DOHH2 (cell line): ENCODE measurements at regions not wholly inside any gene's neighbourhood (a gene's known extent, or its start where the extent isn't known, plus 50 kb on each side); places are given as distances from the start of the nearest gene placed in this dataset.

ENCODE experiments used
- EZH2phosphoT487 ChIP-seq: fragments of 200-600 bp; sonication (generic); IDR thresholded peaks from 2 replicates; pipeline ENCODE4 v1.6.1; 2017; ENCODE audit warnings: borderline replicate concordance, mild to moderate bottlenecking, antibody characterized with exemption, low read length, moderate library complexity, mixed read lengths
- TF ChIP-seq, protein P1 (sequence below): fragments of 200-600 bp; sonication (generic); IDR thresholded peaks from one replicate; pipeline ENCODE4 v1.5.1; 2014; ENCODE audit warnings: antibody characterized with exemption, mild to moderate bottlenecking, low read depth, low read length; ENCODE audit not compliant: poor library complexity, severe bottlenecking

DNA sequence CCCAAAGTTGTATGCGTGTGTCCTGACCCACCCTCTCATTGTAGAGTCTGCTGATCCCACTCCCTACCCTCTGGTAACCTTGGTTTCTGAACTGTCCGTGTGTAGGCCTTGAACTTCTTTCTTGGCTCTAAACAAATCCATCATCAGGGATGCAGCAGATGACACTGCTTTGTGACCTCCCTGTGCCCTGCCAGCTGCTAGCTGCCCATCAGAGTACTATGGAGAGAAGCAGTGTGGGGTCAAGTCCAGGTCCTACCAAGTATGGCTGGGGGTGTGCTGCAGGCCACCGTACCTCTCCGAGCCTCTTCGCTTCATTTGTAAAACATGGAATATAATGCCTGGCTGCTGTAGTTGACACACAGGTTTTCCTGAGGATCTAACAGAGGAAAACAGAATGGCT is 183.5 kb upstream of the RBPJ start:
- TF ChIP-seq, protein P1, sequence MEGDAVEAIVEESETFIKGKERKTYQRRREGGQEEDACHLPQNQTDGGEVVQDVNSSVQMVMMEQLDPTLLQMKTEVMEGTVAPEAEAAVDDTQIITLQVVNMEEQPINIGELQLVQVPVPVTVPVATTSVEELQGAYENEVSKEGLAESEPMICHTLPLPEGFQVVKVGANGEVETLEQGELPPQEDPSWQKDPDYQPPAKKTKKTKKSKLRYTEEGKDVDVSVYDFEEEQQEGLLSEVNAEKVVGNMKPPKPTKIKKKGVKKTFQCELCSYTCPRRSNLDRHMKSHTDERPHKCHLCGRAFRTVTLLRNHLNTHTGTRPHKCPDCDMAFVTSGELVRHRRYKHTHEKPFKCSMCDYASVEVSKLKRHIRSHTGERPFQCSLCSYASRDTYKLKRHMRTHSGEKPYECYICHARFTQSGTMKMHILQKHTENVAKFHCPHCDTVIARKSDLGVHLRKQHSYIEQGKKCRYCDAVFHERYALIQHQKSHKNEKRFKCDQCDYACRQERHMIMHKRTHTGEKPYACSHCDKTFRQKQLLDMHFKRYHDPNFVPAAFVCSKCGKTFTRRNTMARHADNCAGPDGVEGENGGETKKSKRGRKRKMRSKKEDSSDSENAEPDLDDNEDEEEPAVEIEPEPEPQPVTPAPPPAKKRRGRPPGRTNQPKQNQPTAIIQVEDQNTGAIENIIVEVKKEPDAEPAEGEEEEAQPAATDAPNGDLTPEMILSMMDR, result no peak
- no peak for TF ChIP-seq EZH2phosphoT487
